ENCODE measurements at regions not wholly inside any gene's neighbourhood (a gene's known extent, or its start where the extent isn't known, plus 50 kb on each side); places are given as distances from the start of the nearest gene placed in this dataset.
A peak's percentile ranks its signal among the peaks of the same experiment; 100 is the strongest.

GRCh38 chr5:123914333-123914732, 402.4 kb downstream of the CSNK1G3 start:
- DNase-seq: no peak

DNA sequence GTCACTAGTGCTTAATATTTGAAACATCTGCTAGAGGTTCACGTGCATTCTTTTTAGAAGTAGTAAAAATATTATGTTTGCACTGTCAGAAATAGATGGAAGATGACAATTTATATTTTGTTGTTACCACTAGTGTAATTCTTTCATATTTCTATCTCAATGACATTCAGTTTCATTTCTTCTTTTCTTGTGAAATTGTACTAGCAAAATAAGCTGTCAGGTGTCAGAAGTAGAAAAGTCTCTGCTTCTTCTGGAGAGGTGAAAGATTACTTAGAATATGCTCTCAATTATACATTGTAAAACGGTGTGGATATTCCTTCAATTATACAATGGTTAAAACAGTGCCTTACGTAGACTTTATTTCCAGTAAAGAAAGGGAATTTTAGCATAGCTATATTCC, 395.4 kb downstream of the CSNK1G3 start:
- no peak for DNase-seq

GRCh38 chr5:123906698-123907295, 394.8 kb downstream of the CSNK1G3 start:
- no peak for DNase-seq

DNA sequence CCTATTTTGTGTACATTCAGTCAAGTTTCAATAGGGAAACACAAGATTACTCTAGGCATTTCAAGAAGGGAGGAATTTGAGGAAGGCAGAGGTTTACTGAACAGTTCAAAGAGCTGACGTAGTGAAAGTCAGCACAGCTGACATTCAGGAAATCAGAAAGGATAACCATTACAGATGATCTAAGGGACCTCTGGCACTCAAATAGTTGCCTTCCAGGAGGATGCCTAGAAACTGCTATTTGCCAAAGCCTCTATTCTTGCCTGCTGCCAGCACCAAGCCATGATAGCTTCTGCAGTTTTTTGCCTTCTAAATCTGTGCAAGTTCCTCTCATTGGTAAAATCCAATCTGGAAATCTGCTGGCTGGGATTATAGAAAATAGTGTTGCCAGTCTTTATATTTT, 373.1 kb downstream of the CSNK1G3 start:
- DNase-seq: no peak

DNA sequence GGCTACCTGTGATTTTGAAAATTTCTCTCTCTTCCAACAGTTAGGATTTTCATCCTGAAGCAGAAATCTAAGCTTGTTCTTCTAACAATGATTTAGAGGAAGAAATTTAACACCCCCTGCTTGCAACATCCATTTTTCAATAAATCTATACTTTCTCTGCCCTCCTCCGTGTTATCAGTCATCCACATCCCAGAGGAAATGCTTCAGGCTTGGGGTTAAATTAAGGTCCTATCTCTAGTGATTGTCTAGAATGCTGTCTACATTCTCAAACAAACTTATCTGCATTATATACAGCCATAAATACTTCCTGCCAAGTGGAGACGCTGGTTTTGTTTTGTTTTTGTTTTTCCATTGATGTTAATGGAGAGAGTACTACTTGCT, 371.0 kb downstream of the CSNK1G3 start:
- DNase-seq: no peak

- peak; percentile 10 for DNase-seq
Measured at GRCh38 chr5:123882319-123882964, 370.5 kb downstream of the CSNK1G3 start.

DNA sequence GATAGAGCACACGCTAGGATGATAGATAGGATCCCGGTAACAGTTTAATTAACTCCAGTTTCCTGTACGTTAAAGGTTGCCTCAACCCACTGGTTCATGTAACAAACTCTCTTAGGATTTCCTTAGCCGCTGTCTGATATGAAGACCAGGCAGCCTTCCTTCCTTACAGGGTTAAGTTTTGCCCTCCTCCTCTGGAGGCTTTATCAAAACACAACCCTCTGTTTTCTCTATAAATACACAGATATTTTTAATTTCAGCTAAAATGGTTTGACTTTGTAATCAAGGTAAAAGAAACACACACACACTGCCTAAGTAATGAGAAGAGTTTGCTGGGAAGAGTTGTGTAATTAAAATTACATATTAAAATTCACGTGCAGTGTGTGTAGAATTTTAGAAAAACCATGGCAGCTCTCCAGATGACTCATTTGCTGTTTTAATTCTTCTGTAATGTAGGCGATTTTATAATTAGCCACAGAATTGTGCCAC, 369.8 kb downstream of the CSNK1G3 start:
- DNase-seq: peak; percentile 10

DNA sequence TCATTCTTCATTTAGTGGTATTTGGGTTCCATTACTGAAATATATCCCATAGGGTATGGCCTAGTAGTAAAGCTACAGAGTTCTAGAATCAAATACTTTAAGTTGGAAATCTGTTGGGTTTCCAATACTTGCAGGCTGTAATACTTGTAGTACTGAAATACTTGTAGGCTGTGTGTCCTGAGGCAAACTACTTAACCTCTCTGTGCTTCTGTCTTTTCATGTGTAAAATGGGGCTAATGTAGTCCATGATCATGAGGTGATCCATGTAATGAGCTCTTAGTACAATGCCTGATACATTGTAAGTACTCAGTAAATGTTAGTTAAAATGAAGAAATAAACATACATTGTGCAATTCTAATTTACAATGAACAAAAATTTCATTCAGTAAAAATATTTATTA, 368.9 kb downstream of the CSNK1G3 start:
- no peak for DNase-seq

DNA sequence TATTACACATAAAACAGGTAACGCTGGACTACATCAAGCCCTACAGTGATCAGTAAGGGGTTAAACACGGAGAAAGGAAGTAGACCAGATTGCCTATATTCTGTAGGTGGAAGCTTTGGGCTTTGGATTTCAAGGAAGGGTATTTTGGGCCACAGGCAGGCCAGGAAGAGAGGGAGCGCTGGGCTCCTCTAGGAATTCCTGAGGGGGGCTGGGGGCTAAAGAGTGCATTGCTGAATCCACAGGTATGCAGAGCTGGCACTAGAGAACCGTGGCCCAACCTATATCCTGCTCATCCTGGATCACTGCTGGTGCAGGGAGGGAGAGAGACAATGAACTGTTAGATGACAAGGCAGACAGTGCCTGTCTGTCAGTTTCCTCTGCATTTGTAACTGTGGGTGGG, 367.1 kb downstream of the CSNK1G3 start:
- no peak for DNase-seq

DNA sequence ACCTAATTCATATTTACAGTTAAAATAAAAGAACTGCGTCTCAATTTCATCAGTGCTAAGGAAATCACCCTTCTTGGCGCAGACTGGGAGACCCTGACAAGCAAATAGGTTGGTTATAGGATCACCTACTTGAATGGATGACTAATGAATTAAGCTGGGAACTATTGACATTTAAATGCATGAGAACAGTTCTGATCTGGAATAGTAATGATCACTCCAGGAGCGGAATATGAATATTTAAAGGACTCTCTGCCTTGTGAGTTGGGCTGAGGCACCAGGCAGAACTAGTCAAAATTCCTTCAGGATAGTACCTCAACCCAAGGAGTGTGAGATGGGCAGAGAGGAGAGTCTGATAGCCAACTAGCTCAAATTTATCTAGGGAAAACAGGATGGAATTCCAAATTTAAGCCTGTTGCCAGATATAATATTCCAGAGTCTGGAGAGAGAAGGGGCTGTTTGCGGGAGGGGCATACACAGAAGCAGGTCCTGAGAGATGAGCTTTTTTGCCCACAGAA, 364.4 kb downstream of the CSNK1G3 start:
- DNase-seq: no peak

GRCh38 chr5:123875561-123876275, 363.7 kb downstream of the CSNK1G3 start:
- DNase-seq: no peak

GRCh38 chr5:123874600-123875201, 362.7 kb downstream of the CSNK1G3 start:
- DNase-seq: no peak

DNA sequence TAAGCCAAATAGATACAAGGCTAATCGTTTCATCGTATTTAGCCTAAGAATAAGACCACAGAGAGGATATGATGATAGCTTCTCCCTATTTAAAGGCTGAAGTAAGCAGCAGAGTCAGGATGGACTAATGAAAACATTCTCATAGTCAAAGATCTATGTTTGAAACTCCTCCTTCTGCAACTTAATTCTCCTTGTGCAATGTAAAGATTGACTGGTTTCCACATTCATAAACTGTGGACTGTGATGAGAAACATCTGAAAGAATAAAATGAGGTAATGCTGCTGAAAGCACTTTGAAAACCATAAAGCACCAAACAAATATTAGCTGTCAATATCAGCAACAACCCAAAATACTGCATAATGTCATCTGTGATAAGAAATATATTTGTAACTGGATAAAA, 361.9 kb downstream of the CSNK1G3 start:
- no peak for DNase-seq

GRCh38 chr5:123871373-123871772, 359.4 kb downstream of the CSNK1G3 start:
- no peak for DNase-seq

DNA sequence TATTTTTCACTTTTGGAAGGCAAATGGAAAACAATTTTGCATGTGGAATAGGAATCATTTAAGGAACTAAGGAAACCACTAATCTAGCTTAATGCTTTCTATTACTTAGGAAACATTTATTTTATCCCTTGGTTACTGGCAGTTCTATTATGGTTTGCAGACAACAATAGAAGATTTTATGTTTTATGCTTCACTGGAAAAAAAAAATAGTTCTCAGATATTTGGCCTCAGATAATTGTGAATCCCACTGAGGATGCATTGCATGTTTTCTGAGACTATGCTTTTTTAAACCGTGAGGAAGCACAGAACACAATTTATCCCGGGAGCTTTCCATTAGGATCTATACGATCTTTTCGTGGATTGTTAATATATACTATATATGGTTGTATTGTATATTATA, 356.9 kb downstream of the CSNK1G3 start:
- no peak for DNase-seq

DNA sequence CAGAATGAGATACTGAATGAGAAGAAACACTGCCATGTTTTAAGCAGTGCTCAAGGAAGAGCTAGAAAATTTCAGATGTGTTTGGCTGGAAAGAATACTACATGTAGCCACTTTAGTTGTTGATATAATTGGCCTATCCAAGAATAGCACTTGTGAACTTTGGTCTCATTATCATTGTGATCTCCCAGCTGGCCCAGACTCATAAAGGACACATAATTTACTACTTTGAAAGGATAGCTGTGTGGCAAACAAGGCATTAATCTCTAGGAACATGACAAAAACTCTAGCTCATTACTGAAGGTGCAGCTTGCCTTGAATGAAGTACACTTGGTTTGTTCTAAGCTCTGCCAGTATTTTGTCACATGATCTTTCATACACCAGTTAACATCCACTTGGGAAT, 356.3 kb downstream of the CSNK1G3 start:
- peak; percentile 41 for DNase-seq

DNA sequence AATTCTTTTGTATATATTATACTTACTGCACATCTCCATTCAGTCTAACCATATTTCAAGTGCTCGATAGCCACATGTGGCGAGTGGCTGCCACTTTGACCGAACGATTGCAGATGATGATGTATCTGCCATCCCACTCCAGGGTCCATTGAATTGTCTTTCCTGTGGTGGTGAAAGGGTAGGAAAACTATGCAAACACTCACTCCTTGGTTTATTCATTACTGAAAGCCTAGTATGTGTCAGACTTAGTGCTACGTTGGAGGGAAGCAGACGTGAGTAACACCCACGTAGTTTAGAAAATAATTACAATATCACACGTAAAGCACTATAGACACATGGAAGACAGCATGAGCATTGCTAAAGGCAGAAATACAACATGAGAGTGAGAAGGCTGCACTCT, 353.7 kb downstream of the CSNK1G3 start:
- no peak for DNase-seq

DNA sequence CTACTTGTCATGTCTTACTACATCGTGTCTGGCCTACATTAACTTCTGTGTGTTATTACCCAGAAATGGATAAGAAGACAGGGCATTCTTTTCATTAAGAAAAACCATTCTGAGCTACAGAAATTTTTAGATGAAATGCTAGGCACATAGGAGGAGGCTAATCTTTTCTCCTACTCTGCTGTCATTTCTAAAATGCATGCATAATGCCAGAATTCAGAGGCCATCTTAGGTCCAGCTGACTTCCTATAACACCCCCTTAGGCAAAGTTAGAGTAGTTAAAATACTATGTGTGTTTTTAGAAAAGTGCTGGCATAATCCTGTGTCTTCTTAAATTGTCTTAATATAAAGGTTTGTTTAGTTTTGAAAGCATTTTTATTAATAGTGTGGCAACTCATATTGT, 352.6 kb downstream of the CSNK1G3 start:
- no peak for DNase-seq

DNA sequence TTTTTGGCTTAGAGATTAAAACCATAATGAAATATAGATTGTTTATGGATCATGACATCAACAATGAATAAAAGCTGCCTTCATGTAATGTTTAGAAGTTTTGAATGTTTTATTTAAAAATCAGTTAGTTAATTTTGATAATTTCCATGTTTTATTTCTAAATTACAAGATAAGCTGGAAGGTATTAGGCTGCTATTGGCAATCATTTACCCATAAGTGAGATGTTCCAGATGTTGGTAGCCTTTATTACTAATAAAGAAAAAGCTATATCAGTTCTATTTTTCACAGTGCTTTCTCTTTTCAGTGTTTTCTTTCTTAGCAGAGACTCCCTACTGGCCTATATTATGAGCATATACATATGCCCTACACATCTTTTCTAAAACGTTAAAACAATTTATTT, 347.0 kb downstream of the CSNK1G3 start:
- no peak for DNase-seq

DNA sequence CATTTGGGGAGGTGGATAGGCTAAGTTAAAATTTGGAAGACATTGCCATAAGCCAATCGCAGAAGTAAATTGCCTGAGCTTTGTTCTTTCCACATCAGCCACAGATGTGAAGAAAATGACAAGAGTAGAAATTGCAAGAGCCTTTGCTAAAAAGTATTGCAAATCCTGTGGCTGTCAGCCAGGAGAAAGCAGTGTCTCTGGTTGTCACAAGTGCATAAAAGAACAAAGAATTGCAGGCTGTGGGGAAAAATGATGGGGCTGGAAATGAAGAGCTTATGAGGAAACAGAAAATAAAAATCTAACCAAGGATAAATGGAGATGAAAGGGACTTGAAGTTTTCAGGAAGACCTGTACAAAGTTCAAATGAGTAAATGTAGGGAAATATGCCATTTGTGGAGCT, 344.8 kb downstream of the CSNK1G3 start:
- no peak for DNase-seq

DNA sequence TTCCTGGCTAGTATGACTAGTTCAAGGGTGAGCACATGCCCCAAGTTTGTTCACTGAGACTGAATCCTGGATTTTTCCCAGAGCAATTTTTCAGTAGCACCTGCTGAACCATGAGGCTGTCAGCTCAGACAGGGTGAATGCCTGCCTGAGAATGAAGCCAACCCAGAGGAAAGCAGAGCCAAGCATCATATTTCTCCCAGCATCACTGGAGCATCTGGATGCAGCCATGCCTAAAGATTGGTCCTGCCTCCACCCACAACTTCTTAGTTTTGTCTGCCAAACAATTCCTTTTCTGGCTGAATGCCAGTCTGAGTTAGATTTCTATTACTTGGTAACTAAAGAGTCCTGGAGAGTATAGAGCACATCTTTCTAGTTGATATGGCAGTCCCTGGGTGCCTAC, 343.6 kb downstream of the CSNK1G3 start:
- peak; percentile 36 for DNase-seq

- DNase-seq: no peak
Measured at GRCh38 chr5:123845356-123846100, 333.6 kb downstream of the CSNK1G3 start.

DNA sequence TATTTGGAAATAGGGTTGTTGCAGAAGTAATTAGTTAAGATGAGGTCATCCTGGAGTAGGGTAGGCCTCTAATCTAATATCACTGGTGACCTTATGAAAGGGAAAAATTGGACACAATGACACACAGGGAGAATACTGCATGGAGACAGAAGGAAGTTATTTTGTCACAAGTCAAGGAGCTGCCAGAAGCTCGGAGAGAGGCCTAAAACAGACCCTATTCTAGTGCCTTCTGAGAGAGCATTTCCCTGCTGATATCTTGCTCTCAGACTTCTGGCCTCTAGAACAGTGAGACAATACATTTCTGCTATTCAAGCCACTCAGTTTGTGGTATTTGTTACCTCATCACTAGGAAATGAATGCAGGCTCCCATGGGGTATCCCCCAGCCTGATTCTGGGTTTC, 332.9 kb downstream of the CSNK1G3 start:
- DNase-seq: no peak
